ENCODE measurements at regions not wholly inside any gene's neighbourhood (a gene's known extent, or its start where the extent isn't known, plus 50 kb on each side); places are given as distances from the start of the nearest gene placed in this dataset.

DNA sequence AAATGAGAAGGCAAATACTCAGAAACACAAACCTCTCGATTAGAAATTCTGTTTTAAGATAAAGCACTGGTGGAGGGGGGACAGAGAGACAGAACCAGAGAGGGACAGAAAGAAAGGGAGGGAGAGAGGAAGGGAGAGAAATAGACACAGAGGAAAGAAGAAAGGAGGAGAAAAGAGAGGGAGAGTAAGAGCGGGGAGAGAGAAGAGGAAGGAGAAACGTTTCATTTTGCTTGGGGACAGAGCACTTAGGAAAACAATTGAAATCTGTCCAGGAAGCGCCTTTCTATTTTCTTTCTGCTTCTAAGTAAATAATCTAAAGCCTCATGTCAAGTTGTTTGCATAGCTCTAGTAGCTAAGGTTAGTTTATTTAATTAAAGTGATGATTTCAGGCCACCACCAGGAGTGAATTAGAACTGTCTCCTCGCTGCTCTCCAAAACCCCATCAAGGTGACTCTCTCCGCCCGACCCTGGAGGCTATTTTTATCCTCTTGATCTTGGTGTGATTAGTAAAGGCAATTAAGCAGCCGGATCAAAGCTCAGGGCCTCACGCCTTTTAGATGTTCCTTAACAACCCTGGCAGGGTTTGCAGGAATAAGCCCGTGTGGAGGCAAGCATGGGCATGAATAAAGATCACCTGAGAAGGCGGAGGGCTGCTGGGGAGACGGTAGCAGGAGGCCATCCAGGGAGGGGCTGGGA, 73.4 kb upstream of the INSIG1 start:
- H3K4me1 ChIP-seq (ENCODE audit: insufficient read depth, low read length): no peaks in the 10 kb centered on the region
- no peaks in the 10 kb centered on the region for H3K36me3 ChIP-seq (ENCODE audit: insufficient read depth, low read length)
- no peak overlapping the region for H3K9ac ChIP-seq (ENCODE audit: low read depth, low read length)
- no peak overlapping the region for H3K4me2 ChIP-seq (ENCODE audit: insufficient read depth, low read length)
- no peaks in the 10 kb centered on the region; the same call in 1 of the 2 replicates for H4K20me1 ChIP-seq (ENCODE audit: insufficient read depth, low read length)
- no peaks in the 10 kb centered on the region for H3K9me3 ChIP-seq (ENCODE audit: insufficient read depth, low read length, severe bottlenecking)
- no peak for TF ChIP-seq EZH2 (IDR thresholded peaks at IDR 0.05; ENCODE audit: borderline replicate concordance, low read depth, low read length, severe bottlenecking)
- TF ChIP-seq, protein P1, sequence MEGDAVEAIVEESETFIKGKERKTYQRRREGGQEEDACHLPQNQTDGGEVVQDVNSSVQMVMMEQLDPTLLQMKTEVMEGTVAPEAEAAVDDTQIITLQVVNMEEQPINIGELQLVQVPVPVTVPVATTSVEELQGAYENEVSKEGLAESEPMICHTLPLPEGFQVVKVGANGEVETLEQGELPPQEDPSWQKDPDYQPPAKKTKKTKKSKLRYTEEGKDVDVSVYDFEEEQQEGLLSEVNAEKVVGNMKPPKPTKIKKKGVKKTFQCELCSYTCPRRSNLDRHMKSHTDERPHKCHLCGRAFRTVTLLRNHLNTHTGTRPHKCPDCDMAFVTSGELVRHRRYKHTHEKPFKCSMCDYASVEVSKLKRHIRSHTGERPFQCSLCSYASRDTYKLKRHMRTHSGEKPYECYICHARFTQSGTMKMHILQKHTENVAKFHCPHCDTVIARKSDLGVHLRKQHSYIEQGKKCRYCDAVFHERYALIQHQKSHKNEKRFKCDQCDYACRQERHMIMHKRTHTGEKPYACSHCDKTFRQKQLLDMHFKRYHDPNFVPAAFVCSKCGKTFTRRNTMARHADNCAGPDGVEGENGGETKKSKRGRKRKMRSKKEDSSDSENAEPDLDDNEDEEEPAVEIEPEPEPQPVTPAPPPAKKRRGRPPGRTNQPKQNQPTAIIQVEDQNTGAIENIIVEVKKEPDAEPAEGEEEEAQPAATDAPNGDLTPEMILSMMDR (IDR thresholded peaks at IDR 0.05; ENCODE audit: borderline replicate concordance, extremely low read depth, low read length, poor library complexity, severe bottlenecking): no peak
- no peaks in the 10 kb centered on the region for H3K79me2 ChIP-seq (ENCODE audit: insufficient read depth, low read length)
- H3K27me3 ChIP-seq (ENCODE audit: insufficient read depth, low read length, poor library complexity): no peaks in the 10 kb centered on the region
- ATAC-seq (ENCODE audit: insufficient read depth, low read depth) (no peak), DNase-seq (no peak)
- H2AFZ ChIP-seq (ENCODE audit: low read depth, low read length): no peak overlapping the region
- H3K27ac ChIP-seq (ENCODE audit: low read length): no peak overlapping the region
- H3K4me3 ChIP-seq (ENCODE audit: low read depth in 1 of 2, low read length in 2 of 2): no peak overlapping the region

DNA sequence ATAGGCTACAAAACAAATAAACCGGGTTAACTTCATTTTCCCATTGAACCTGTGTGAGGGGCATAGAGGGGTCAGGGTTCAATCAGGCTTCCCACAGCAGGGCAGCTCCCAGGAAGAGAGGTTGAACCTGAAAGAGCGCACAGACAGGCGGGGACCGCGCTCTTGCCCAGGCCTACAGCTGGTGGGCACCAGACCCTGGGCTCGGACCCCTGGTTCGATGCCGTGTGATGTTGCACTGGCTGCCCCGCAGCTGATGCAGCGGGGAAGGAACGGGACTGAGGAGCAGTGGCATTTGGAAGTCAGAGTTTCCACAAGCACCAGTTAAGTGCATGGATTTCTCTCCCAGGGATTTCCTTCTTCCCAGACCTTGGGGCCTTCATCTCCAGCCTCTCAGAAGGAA, 72.6 kb upstream of the INSIG1 start:
- Histone ChIP-seq H3K4me2 (ENCODE audit: insufficient read depth, low read length) (no peak overlapping the region), H3K27me3 (ENCODE audit: insufficient read depth, low read length, poor library complexity) (no peaks in the 10 kb centered on the region), H3K9me3 (ENCODE audit: insufficient read depth, low read length, severe bottlenecking) (no peaks in the 10 kb centered on the region), H3K4me3 (ENCODE audit: low read depth in 1 of 2, low read length in 2 of 2) (no peak overlapping the region), H3K9ac (ENCODE audit: low read depth, low read length) (no peak overlapping the region), H3K36me3 (ENCODE audit: insufficient read depth, low read length) (no peaks in the 10 kb centered on the region), H3K4me1 (ENCODE audit: insufficient read depth, low read length) (no peaks in the 10 kb centered on the region), H3K79me2 (ENCODE audit: insufficient read depth, low read length) (no peaks in the 10 kb centered on the region), H2AFZ (ENCODE audit: low read depth, low read length) (no peak overlapping the region), H4K20me1 (ENCODE audit: insufficient read depth, low read length) (no peaks in the 10 kb centered on the region; the same call in 1 of the 2 replicates), H3K27ac (ENCODE audit: low read length) (no peak overlapping the region)
- TF ChIP-seq, protein P1 (IDR thresholded peaks at IDR 0.05; ENCODE audit: borderline replicate concordance, extremely low read depth, low read length, poor library complexity, severe bottlenecking): no peak
- no peak for TF ChIP-seq EZH2 (IDR thresholded peaks at IDR 0.05; ENCODE audit: borderline replicate concordance, low read depth, low read length, severe bottlenecking)
- ATAC-seq (ENCODE audit: insufficient read depth, low read depth) (no peak), DNase-seq (no peak)

DNA sequence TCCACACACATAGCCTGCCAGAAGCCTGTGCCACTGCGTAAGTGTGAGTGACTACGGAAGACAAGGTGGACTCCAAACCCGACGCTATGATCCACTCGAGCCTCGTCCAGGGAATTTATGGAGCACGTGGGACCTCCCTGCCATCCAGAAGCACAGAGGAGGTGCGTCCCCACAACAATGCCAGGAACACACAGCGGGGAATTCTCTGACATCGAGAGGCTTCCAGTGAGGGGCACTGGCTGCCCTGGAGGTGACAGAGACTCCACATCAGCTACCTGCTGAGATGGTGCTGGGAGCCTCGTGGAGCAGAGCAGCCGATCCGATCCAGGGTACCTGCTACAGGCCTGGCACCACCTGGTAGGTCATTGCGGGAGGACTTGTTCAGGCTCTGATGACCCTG, 72.2 kb upstream of the INSIG1 start:
- H3K9ac ChIP-seq (ENCODE audit: low read depth, low read length): no peak overlapping the region
- H2AFZ ChIP-seq (ENCODE audit: low read depth, low read length): no peak overlapping the region
- H3K27me3 ChIP-seq (ENCODE audit: insufficient read depth, low read length, poor library complexity): no peaks in the 10 kb centered on the region
- DNase-seq (no peak), ATAC-seq (ENCODE audit: insufficient read depth, low read depth) (no peak)
- H3K4me1 ChIP-seq (ENCODE audit: insufficient read depth, low read length): no peaks in the 10 kb centered on the region
- no peak overlapping the region for H3K27ac ChIP-seq (ENCODE audit: low read length)
- TF ChIP-seq, protein P1 (IDR thresholded peaks at IDR 0.05; ENCODE audit: borderline replicate concordance, extremely low read depth, low read length, poor library complexity, severe bottlenecking): no peak
- no peak for TF ChIP-seq EZH2 (IDR thresholded peaks at IDR 0.05; ENCODE audit: borderline replicate concordance, low read depth, low read length, severe bottlenecking)
- no peaks in the 10 kb centered on the region; the same call in 1 of the 2 replicates for H4K20me1 ChIP-seq (ENCODE audit: insufficient read depth, low read length)
- no peaks in the 10 kb centered on the region for H3K9me3 ChIP-seq (ENCODE audit: insufficient read depth, low read length, severe bottlenecking)
- no peaks in the 10 kb centered on the region for H3K79me2 ChIP-seq (ENCODE audit: insufficient read depth, low read length)
- no peak overlapping the region for H3K4me3 ChIP-seq (ENCODE audit: low read depth in 1 of 2, low read length in 2 of 2)
- H3K4me2 ChIP-seq (ENCODE audit: insufficient read depth, low read length): no peak overlapping the region
- no peaks in the 10 kb centered on the region for H3K36me3 ChIP-seq (ENCODE audit: insufficient read depth, low read length)
